Ishikawa (cell line): ENCODE measurements at regions not wholly inside any gene's neighbourhood (a gene's known extent, or its start where the extent isn't known, plus 50 kb on each side); places are given as distances from the start of the nearest gene placed in this dataset.

ENCODE experiments used
- CEBPB ChIP-seq: IDR thresholded peaks from 2 replicates; pipeline ENCODE4 v1.6.1; 2012
- EP300 ChIP-seq: IDR thresholded peaks from 2 replicates; pipeline ENCODE4 v1.6.1; 2012; ENCODE audit warnings: borderline replicate concordance
- NFIC ChIP-seq: IDR thresholded peaks from 2 replicates; pipeline ENCODE4 v1.6.1; 2012
- RAD21 ChIP-seq: IDR thresholded peaks from 2 replicates; pipeline ENCODE4 v1.6.1; 2012; ENCODE audit warnings: low read depth
- REST ChIP-seq: IDR thresholded peaks from 2 replicates; pipeline ENCODE4 v1.6.1; 2012; ENCODE audit warnings: low read depth, mild to moderate bottlenecking
- TAF1 ChIP-seq: IDR thresholded peaks from 2 replicates; pipeline ENCODE4 v1.6.1; 2012; ENCODE audit warnings: low read depth, mild to moderate bottlenecking
- TEAD4 ChIP-seq: IDR thresholded peaks from 2 replicates; pipeline ENCODE4 v1.6.1; 2012
- USF1 ChIP-seq: IDR thresholded peaks from 2 replicates; pipeline ENCODE4 v1.6.1; 2012
- YY1 ChIP-seq: IDR thresholded peaks from 2 replicates; pipeline ENCODE4 v1.6.1; 2012; ENCODE audit warnings: low read depth
- ZBTB7A ChIP-seq: IDR thresholded peaks from 2 replicates; pipeline ENCODE4 v1.6.1; 2012; ENCODE audit warnings: low read depth
- TF ChIP-seq, protein P1 (sequence below): IDR thresholded peaks from 2 replicates; pipeline ENCODE4 v1.6.1; 2012

GRCh38 chr4:81789158-81789557, 317.5 kb upstream of the RASGEF1B start:
- TF ChIP-seq USF1 (no peak), EP300 (no peak), YY1 (no peak), RAD21 (no peak), REST (no peak), CEBPB (no peak), NFIC (no peak), TAF1 (no peak), ZBTB7A (no peak), TEAD4 (no peak)
- TF ChIP-seq, protein P1, sequence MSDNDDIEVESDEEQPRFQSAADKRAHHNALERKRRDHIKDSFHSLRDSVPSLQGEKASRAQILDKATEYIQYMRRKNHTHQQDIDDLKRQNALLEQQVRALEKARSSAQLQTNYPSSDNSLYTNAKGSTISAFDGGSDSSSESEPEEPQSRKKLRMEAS: no peak
